ENCODE measurements at regions not wholly inside any gene's neighbourhood (a gene's known extent, or its start where the extent isn't known, plus 50 kb on each side); places are given as distances from the start of the nearest gene placed in this dataset.

- no peaks in the 10 kb centered on the region for H3K9me3 ChIP-seq
- H3K27ac ChIP-seq, result no peak overlapping the region
- no peaks in the 10 kb centered on the region for H3K27me3 ChIP-seq
- H3K4me1 ChIP-seq, result peaks cover 0 to 11% of the 10 kb centered on the region in 2 donors
- H3K36me3 ChIP-seq, result no peaks in the 10 kb centered on the region
- TF ChIP-seq CTCF (IDR thresholded peaks at IDR 0.05), result no peak
- no peak for DNase-seq (ENCODE audit: low spot score)
- H3K4me3 ChIP-seq, result no peak overlapping the region
Observed at GRCh38 chr15:91632176-91632575, 221.3 kb upstream of the SLCO3A1 start.

DNA sequence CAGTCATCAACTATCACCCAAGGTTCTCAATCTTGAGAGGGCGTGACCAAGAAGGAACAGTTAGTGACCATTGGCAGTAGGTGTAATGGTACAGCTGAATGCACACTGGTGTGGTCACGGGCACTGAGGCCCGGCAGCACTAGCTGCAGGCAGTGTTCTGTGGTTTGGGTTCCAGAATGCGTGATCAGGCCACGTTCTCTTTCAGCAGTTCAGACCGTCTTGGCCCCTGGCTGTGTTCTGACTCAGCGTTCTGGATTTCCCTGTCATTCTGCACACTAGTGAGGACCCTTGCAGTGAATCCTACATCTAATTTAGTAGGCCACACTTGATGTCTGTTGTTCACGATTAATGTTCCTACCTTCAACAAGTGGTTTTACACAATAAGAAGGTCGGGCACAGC is 220.5 kb upstream of the SLCO3A1 start:
- H3K4me3 ChIP-seq, result no peak overlapping the region
- H3K27me3 ChIP-seq, result no peaks in the 10 kb centered on the region
- TF ChIP-seq CTCF (IDR thresholded peaks at IDR 0.05), result no peak
- H3K36me3 ChIP-seq, result no peaks in the 10 kb centered on the region
- DNase-seq (ENCODE audit: low spot score), result no peak
- H3K4me1 ChIP-seq, result peaks cover 0 to 6% of the 10 kb centered on the region in 2 donors
- no peaks in the 10 kb centered on the region for H3K9me3 ChIP-seq
- no peak overlapping the region for H3K27ac ChIP-seq

- Histone ChIP-seq H3K4me3 (no peak overlapping the region), H3K27me3 (no peaks in the 10 kb centered on the region), H3K9me3 (no peaks in the 10 kb centered on the region), H3K36me3 (no peaks in the 10 kb centered on the region), H3K27ac (no peak overlapping the region), H3K4me1 (no peaks in the 10 kb centered on the region)
- TF ChIP-seq CTCF (IDR thresholded peaks at IDR 0.05), result no peak
- DNase-seq (ENCODE audit: low spot score), result no peak
Observed at GRCh38 chr15:91634179-91634578, 219.3 kb upstream of the SLCO3A1 start.

DNA sequence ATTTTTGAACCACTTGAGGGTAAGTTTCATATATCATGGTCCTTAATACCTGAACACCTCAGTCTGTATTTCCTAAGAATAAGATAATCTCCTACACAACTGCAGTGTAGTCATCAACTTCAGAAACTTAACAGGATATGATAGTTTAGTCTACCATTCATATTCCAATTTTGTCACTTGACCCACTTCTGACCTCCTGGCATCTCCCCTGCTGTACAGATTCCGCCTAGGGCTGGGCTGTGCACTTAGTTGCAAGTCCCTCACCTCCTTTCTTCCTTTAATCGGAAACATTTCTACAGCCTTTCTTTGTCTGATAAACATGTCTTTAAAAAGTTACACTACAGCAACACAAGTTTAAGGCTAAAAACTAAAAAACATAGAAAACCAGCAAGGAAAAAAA is 218.4 kb upstream of the SLCO3A1 start:
- Histone ChIP-seq H3K4me3 (no peak overlapping the region), H3K9me3 (peaks cover 0 to 8% of the 10 kb centered on the region in 2 donors), H3K4me1 (no peaks in the 10 kb centered on the region), H3K36me3 (no peaks in the 10 kb centered on the region), H3K27me3 (no peaks in the 10 kb centered on the region), H3K27ac (no peak overlapping the region)
- TF ChIP-seq CTCF (IDR thresholded peaks at IDR 0.05), result no peak
- DNase-seq (ENCODE audit: low spot score), result no peak

DNA sequence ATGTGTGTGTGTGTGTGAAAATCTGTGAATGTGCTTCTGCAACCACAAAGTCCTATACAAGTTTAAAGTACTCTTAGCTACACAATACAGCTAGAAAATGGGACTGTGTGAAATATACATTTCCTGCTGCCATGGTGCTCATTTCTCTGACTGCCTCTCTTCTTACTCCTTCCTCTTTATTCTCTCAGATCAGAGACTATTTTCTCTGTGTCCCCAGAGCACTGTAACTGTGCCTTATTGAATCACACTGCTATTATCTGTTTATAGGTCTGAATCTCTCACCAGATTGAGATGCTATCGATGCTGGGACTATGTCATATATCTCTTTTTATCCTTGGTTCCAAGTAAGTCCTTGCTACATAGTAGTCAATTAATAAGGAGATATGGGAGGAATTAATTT is 217.9 kb upstream of the SLCO3A1 start:
- no peak for DNase-seq (ENCODE audit: low spot score)
- Histone ChIP-seq H3K36me3 (no peaks in the 10 kb centered on the region), H3K9me3 (peaks cover 0 to 14% of the 10 kb centered on the region in 2 donors), H3K27ac (no peak overlapping the region), H3K4me1 (no peaks in the 10 kb centered on the region), H3K27me3 (no peaks in the 10 kb centered on the region), H3K4me3 (no peak overlapping the region)
- TF ChIP-seq CTCF (IDR thresholded peaks at IDR 0.05), result no peak

DNA sequence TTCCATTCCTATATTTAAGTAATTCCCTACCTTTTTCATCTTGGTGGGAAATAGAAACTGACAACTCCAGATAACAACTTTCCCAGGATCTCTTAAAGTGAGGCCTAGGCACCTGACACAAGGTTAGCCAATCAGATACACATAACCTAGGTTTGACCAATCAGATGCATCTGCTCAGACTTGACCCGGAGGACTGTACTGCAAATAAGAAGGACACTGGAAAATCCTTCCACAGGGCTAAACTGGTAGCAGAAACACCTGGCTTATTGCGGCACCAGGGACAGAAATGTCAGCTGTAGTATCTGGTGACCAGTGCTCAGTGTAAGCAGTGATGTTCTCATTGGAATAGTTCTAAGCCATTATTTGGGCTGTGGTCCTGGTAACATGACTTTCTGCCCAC is 204.5 kb upstream of the SLCO3A1 start:
- TF ChIP-seq CTCF (IDR thresholded peaks at IDR 0.05), result no peak
- H3K4me1 ChIP-seq, result no peaks in the 10 kb centered on the region
- H3K27ac ChIP-seq, result no peak overlapping the region
- no peak overlapping the region for H3K4me3 ChIP-seq
- H3K27me3 ChIP-seq, result no peaks in the 10 kb centered on the region
- H3K9me3 ChIP-seq, result no peaks in the 10 kb centered on the region
- H3K36me3 ChIP-seq, result no peaks in the 10 kb centered on the region
- DNase-seq (ENCODE audit: low spot score), result no peak
